HEK293T (cell line): ENCODE measurements at regions not wholly inside any gene's neighbourhood (a gene's known extent, or its start where the extent isn't known, plus 50 kb on each side); places are given as distances from the start of the nearest gene placed in this dataset.

Experiments used
- ARNT ChIP-seq: fragments of 450-650 bp; IDR thresholded peaks from 2 replicates; pipeline ENCODE4 v1.6.1; 2017; ENCODE audit warnings: mild to moderate bottlenecking
- ELF4 ChIP-seq: fragments of 450-650 bp; IDR thresholded peaks from 2 replicates; pipeline ENCODE4 v1.6.1; 2017; ENCODE audit warnings: antibody characterized with exemption
- FOXK2 ChIP-seq: fragments of 450-650 bp; IDR thresholded peaks from 2 replicates; pipeline ENCODE4 v1.6.1; 2016; ENCODE audit warnings: mild to moderate bottlenecking
- FOXM1 ChIP-seq: fragments of 450-650 bp; IDR thresholded peaks from 2 replicates; pipeline ENCODE4 v1.6.1; 2017; ENCODE audit warnings: mild to moderate bottlenecking, borderline replicate concordance
- NFRKB ChIP-seq: fragments of 450-650 bp; IDR thresholded peaks from 2 replicates; pipeline ENCODE4 v1.6.1; 2016; ENCODE audit warnings: mild to moderate bottlenecking, moderate library complexity
- SP1 ChIP-seq: fragments of 450-650 bp; IDR thresholded peaks from 2 replicates; pipeline ENCODE4 v1.6.1; 2017
- ZNF384 ChIP-seq: fragments of 450-650 bp; IDR thresholded peaks from 2 replicates; pipeline ENCODE4 v1.6.1; 2016

DNA sequence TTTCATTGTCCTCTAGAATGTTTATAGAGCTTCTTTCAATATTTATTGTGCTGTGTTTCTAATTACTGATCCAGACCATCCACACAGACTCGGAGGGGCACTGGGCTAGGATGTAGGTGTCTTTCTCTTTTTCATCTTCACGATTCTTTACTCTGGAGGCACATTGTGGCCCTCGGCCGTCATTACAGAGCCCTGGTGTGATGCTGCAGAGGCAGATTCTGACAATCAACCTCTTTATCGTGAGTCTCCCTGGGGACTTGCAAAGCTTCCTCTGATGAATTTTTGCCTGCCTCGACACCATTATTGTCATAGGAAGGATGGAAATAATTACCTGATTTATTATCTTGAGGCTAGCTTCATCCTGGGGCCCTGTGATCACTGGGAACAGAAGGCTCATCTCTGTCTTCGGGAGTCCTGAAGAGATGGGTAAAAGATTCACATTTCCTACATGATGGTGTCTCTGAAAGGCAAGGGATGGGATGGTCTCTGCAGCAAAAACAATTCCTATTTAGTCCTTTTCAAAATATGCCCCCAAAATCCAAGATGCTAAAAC lies 89.4 kb downstream of the SEC16B start:
- TF ChIP-seq FOXK2 = no peak
- no peak for TF ChIP-seq SP1
- TF ChIP-seq ARNT = no peak
- TF ChIP-seq ELF4 = no peak
- no peak for TF ChIP-seq FOXM1
- no peak for TF ChIP-seq NFRKB
- no peak for TF ChIP-seq ZNF384
